Astrocyte of the spinal cord (primary cell): ENCODE measurements at regions not wholly inside any gene's neighbourhood (a gene's known extent, or its start where the extent isn't known, plus 50 kb on each side); places are given as distances from the start of the nearest gene placed in this dataset.

Source experiments
- DNase-seq: peaks from one replicate; pipeline ENCODE4 v3.0.0; 2011; ENCODE audit warnings: low read depth, low spot score
- H3K4me3 ChIP-seq: 2 replicates; pipeline ENCODE4 v1.5.1; 2011; ENCODE audit warnings: low read depth, mild to moderate bottlenecking, low read length, moderate library complexity
- CTCF ChIP-seq: IDR thresholded peaks from 2 replicates; pipeline ENCODE4 v1.5.1; 2012; ENCODE audit warnings: low read depth, mild to moderate bottlenecking, low read length, inconsistent platforms
- in situ Hi-C: cut with HindIII; loops from 2 replicates; pipeline ENCODE4 v1.10.0; 2017; ENCODE audit warnings: low sequenced_read_pairs

- peak; percentile 46 for DNase-seq
- in situ Hi-C loops = no loop called here
- H3K4me3 ChIP-seq = no peak overlapping the region
- TF ChIP-seq CTCF = no peak
Observed at GRCh38 chrX:132270699-132271098, 51.5 kb upstream of the RAP2C start.

GRCh38 chrX:132270021-132270420, 50.8 kb upstream of the RAP2C start:
- no peak for DNase-seq
- H3K4me3 ChIP-seq = no peak overlapping the region
- no peak for TF ChIP-seq CTCF
- in situ Hi-C loops = no loop called here
